ENCODE measurements at regions not wholly inside any gene's neighbourhood (a gene's known extent, or its start where the extent isn't known, plus 50 kb on each side); places are given as distances from the start of the nearest gene placed in this dataset.
"Not testable (repeated sequence)": the region's sequence is repeated elsewhere in the genome, so short reads cannot be mapped to it uniquely, and the experiment has no call there.

- DNase-seq = no peak
Observed at GRCh38 chr10:62498271-62498670, 124.1 kb downstream of the ZNF365 start.

GRCh38 chr10:62500116-62500515 is 125.9 kb downstream of the ZNF365 start:
- DNase-seq = not testable (repeated sequence)

GRCh38 chr10:62501547-62501946 is 127.4 kb downstream of the ZNF365 start:
- peak; percentile 5 for DNase-seq

- peak; percentile 3 for DNase-seq
Observed at GRCh38 chr10:62502995-62503613, 128.9 kb downstream of the ZNF365 start.

GRCh38 chr10:62503872-62504271 is 129.7 kb downstream of the ZNF365 start:
- DNase-seq = no peak

GRCh38 chr10:62506371-62506770 is 132.2 kb downstream of the ZNF365 start:
- no peak for DNase-seq

- DNase-seq = no peak
Observed at GRCh38 chr10:62511238-62511637, 137.1 kb downstream of the ZNF365 start.

- DNase-seq = no peak
Observed at GRCh38 chr10:62511656-62512055, 137.5 kb downstream of the ZNF365 start.

GRCh38 chr10:62512732-62513475 is 138.7 kb downstream of the ZNF365 start:
- DNase-seq = peak; percentile 40

- DNase-seq = no peak
Observed at GRCh38 chr10:62514079-62514693, 140.0 kb downstream of the ZNF365 start.

- no peak for DNase-seq
Observed at GRCh38 chr10:62517252-62517651, 143.1 kb downstream of the ZNF365 start.

- no peak for DNase-seq
Observed at GRCh38 chr10:62527019-62527827, 153.1 kb downstream of the ZNF365 start.

GRCh38 chr10:62528441-62528840 is 154.3 kb downstream of the ZNF365 start:
- no peak for DNase-seq

- DNase-seq = no peak
Observed at GRCh38 chr10:62529396-62529795, 155.2 kb downstream of the ZNF365 start.

GRCh38 chr10:62534031-62534430 is 159.9 kb downstream of the ZNF365 start:
- DNase-seq = no peak

- DNase-seq = no peak
Observed at GRCh38 chr10:62538606-62539005, 164.4 kb downstream of the ZNF365 start.

- DNase-seq = no peak
Observed at GRCh38 chr10:62540389-62540788, 166.2 kb downstream of the ZNF365 start.

GRCh38 chr10:62541811-62542210 is 167.6 kb downstream of the ZNF365 start:
- no peak for DNase-seq

- DNase-seq = no peak
Observed at GRCh38 chr10:62543571-62544355, 169.6 kb downstream of the ZNF365 start.

- DNase-seq = peak; percentile 20
Observed at GRCh38 chr10:62545160-62546066, 171.2 kb downstream of the ZNF365 start.

- DNase-seq = no peak
Observed at GRCh38 chr10:62548686-62549085, 174.5 kb downstream of the ZNF365 start.

All from EL (cell line).